DMS 273 treated with DMSO at 0.1 percent for 48 hours (cell line): ENCODE measurements at regions not wholly inside any gene's neighbourhood (a gene's known extent, or its start where the extent isn't known, plus 50 kb on each side); places are given as distances from the start of the nearest gene placed in this dataset.
A peak's percentile ranks its signal among the peaks of the same experiment; 100 is the strongest.

Source experiments
- DNase-seq: peaks from one replicate; lab custom pipeline; 2025; lab: John Stamatoyannopoulos, UW

DNA sequence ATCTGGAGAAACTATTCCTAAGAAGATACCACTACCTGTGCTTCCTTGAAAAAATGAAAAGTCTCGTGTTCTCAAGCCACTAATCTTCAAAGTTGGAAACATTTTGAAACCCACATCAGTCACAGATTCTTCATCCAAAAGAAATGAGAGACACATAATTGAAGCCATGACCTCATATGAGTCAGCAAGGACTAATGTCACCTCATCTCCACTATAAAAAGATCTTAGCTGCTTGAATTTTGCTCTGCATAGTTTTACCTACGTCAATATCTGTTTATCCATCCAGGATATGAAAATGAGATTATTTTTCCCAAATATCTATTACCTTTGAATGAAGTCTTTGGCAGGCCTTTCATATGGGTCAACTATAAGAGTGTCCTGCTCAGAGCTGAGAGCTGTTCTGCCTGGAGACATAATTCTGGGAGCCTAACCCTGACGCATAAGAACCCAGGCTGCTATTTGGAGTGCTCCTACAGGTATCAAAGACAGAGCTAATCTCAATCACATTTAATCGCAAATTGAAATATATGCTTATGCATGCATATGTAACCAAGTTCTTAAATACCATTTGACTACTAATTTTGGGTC is 312.5 kb upstream of the PKN2 start:
- DNase-seq, result no peak

DNA sequence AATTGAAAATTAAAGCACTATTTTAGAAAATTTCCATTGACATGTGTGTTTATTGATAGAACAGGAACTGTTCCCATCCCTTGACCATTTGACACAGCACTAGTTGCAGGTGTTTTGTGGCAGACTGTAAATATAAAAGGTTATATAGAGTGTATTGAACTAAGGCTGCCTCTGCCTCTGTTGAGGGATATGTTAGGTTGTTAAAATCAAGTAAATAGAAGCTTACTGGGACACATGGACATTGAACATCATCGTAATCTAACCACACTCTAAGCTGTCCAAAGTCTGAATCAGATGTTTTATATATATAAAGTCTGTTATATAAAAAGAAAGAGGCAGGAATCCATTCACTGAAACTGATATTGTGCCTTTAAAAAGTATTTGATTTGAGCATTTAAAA is 308.1 kb upstream of the PKN2 start:
- no peak for DNase-seq

DNA sequence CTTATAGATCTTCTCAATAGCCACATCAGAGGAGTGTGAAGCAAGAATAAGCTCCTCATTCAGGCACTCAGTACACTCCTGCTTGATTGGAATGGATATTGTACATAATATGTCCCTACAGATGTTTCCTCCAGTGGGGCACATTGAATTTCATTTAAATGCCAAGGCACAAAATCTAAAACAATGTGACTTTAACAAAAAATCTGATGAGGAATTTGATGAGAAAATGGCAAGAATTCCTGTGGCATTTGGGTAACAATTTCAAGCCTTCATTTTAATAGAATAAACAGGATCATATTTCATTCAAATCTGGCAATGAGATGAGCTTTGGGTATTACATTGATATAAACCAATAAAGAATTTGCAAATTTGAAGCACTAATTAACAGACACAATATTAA is 307.7 kb upstream of the PKN2 start:
- DNase-seq, result no peak

DNA sequence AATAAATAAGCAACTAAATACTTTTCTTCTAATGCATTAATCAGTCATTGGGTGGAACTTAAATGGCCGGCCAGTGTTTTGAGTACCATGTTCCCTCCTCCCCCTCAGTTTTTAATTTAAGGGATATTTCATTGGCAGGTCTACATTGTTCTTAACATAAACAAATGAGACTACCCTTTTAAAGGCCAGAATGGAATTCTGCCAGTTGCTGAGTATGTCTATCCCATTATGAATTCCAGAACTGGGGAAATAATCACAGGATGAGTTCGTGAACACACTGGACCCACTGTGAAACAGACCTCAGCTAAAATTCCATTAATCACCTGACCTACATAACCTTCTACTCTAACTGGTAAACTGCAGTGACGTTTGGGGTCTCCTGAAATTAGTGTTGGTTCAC is 305.5 kb upstream of the PKN2 start:
- DNase-seq, result no peak

GRCh38 chr1:88394958-88395357 is 289.1 kb upstream of the PKN2 start:
- no peak for DNase-seq

DNA sequence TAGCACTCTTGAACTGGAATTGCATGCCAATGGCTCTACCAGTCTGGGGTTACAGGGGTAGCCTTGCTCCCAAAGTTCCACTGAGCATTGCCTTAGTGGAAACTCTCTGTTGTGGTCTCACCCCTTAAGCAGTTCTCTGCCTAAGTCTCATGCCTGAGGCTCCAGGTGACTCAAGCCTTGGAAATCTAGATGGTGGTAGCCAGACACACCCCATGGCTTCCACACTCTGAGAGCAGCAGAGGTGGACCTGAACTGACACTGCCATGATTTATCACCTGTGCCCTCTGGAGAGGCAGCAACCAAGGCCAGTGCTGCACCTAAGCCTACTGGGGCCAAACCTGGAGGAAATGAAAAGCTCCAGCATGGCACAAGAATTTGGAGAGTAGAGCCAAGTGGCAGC is 285.7 kb upstream of the PKN2 start:
- DNase-seq, result no peak

DNA sequence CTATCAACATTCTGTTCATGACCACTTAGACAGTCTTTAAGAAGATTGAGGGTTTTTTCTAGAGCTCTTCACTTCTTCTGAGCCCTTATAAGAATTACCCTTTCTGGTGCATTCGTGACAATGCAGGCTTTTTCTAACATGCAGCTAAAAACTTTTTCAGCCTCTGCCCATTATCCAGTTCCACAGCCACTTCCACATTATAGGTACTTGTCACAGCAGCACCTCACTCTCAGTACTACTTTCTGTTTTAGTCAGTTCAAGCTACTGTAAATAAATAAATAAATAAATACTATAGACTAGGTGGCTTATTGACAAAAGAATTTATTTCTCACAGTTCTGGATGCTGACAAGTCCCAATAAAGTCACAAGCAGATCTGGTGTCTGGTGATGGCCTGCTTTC is 284.4 kb upstream of the PKN2 start:
- no peak for DNase-seq

DNA sequence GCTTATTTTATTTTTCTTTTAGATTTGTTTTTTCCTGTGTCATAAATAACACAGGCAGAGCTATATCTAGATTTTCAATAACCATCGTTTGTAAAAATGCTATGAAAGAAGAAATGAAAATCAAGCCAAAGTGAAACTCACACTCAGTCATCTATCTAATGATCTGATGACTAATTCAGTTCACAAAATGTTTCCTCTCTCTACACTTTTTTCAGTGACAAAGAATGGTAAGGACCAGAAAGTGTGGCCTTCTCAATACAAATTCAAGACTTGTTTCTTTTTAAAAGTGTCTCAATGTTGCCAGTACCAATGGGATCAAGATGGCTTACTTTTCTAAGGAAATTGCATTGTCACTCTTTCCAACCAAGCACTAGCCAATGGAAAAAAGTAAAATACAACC is 282.8 kb upstream of the PKN2 start:
- DNase-seq, result no peak

GRCh38 chr1:88404582-88404981 is 279.5 kb upstream of the PKN2 start:
- DNase-seq, result no peak

- DNase-seq, result no peak
Observed at GRCh38 chr1:88407248-88407647, 276.8 kb upstream of the PKN2 start.

DNA sequence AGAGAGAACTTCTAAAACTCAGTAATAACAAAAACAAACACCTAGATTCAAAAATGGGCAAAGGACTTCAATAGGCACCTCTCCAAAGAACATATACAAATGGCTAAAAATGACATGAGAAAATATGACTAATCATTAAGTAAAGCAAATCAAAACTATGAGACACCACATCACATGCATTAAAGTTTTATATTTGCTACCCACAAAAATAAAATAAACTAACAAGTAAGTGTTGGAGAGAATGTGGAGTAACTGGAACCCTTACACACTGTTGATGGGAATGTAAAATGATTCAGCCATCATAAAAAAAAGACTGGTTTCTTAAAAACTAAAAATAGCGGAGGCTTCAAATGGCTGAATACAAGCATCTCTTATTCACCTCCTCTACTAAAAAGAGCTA is 262.1 kb upstream of the PKN2 start:
- no peak for DNase-seq

GRCh38 chr1:88433556-88433955 is 250.5 kb upstream of the PKN2 start:
- no peak for DNase-seq

DNA sequence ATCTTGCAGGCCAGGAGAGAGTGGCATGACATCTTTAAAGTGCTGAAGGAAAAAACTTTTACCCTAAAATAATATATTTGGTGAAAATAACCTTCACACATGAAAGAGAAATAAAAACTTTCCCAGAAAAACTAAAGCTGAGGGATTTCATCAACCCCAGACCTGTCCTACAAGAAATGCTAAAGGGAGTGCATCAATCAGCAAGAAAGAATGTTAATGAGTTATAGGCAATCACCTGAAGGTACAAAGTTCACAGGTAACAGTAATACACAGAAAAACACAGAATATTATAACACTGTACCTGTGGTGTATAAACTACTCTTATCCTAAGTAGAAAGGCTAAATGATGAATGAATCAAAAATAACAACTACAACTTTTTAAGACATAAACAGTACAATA is 249.2 kb upstream of the PKN2 start:
- no peak for DNase-seq

DNA sequence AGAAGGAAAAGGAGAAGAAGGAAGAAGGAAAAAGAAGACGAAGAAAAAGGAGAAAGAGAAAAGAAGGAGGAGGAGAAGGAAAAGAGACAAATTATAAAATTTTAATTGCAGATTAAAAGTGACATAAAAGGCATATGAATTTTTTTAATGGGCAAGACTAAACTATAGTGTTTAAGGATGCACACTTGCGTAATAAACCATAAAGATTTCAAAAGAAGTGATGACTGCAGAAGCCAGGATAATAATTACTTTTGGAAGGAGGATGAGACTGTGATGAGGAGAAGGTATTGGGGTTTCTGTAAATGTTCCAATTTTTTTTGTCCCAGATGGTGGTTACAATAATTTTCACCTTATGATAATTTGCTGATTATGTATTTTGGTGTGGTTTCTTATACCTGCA is 243.1 kb upstream of the PKN2 start:
- no peak for DNase-seq

DNA sequence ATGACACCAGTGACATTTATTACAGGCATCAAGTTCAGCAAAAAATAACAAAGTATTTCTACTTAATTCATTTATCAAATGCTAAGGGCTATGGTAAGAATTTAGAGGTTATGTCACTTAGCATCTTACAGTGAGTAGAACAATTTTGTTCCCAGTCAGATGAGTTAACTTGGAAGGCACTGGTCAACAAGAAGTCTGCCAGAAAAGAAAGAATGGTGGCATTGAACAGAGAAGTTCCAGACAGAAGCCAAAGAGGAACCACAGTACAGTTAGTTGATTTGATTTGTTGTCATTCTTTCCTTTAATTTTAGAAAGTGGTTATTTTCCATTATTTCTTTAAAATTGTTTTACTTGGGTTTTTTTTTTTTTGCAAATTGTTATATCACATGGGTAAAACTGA is 232.2 kb upstream of the PKN2 start:
- DNase-seq, result no peak

GRCh38 chr1:88453295-88453694 is 230.8 kb upstream of the PKN2 start:
- no peak for DNase-seq

DNA sequence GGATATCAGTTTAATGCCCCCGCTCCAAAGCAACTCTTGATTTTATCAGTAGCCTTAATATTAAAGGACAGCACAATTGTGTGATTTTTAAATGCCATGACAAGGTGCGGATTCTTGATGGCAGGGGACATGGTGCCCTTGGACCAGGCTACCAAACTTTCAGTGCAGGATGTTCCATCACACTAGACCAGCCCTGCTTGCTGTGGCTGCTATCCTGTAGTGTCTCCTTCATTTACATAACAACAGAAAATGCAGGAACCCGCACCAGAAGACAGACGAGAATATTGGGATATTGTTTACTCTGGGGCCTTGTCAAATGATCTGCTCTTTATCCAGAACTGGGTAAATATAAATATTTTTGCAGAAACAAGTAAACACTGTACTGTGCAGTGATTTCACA is 229.3 kb upstream of the PKN2 start:
- DNase-seq, result no peak

- no peak for DNase-seq
Observed at GRCh38 chr1:88455621-88456256, 228.3 kb upstream of the PKN2 start.

- no peak for DNase-seq
Observed at GRCh38 chr1:88457197-88457596, 226.9 kb upstream of the PKN2 start.

DNA sequence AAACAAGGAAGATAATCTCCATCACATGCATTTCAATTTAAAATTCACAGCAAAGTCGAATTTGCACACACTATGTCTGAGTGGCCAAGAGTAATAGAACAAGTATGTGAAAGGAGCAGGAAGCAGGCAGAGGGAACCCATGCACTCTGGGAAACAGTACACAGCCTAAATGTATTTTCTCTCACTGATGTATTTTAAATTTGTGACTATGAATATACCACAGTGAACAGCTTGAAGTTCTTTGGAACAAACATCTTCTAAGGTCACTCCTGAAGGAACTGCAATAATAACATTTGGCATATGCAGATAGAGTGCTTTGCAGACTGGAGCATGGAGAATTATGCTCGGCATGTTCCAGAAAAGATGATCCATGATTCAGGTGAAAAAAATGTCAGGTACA is 223.1 kb upstream of the PKN2 start:
- no peak for DNase-seq

GRCh38 chr1:88462096-88462487 is 222.0 kb upstream of the PKN2 start:
- DNase-seq, result no peak

GRCh38 chr1:88462488-88463261 is 221.4 kb upstream of the PKN2 start:
- peak; percentile 3 for DNase-seq

- no peak for DNase-seq
Observed at GRCh38 chr1:88463401-88463985, 220.6 kb upstream of the PKN2 start.
